Stomach smooth muscle (tissue), 2 donors: ENCODE measurements at regions not wholly inside any gene's neighbourhood (a gene's known extent, or its start where the extent isn't known, plus 50 kb on each side); places are given as distances from the start of the nearest gene placed in this dataset.

Experiments
- H3K27ac ChIP-seq: one replicate; pipeline ENCODE4 v1.7.0; 2013; ENCODE audit warnings: mild to moderate bottlenecking, low read length, inconsistent platforms
- H3K27me3 ChIP-seq, 2 donors: one replicate each; pipeline ENCODE4 v1.7.0; 2013; ENCODE audit warnings: low read length in 2 of 2; ENCODE audit not compliant: insufficient read depth in 2 of 2, control insufficient read depth in 1 of 2
- H3K36me3 ChIP-seq, 2 donors: one replicate each; pipeline ENCODE4 v1.7.0; 2013; ENCODE audit warnings: low read length in 2 of 2; ENCODE audit not compliant: control insufficient read depth in 2 of 2, insufficient read depth in 2 of 2
- H3K4me1 ChIP-seq: one replicate; pipeline ENCODE4 v1.7.0; 2013; ENCODE audit warnings: low read length; ENCODE audit not compliant: control insufficient read depth, insufficient read depth
- H3K4me3 ChIP-seq, 2 donors: one replicate each; pipeline ENCODE4 v1.7.0; 2013; ENCODE audit warnings: low read length in 2 of 2
- H3K9ac ChIP-seq, 2 donors: one replicate each; pipeline ENCODE4 v1.7.0; 2013; ENCODE audit warnings: low read length in 2 of 2, mild to moderate bottlenecking in 1 of 2
- H3K9me3 ChIP-seq, 2 donors: one replicate each; pipeline ENCODE4 v1.7.0; 2013; ENCODE audit warnings: low read length in 2 of 2; ENCODE audit not compliant: control insufficient read depth in 2 of 2
- donor health status: healthy.
- donor health status: Pancreatic carcinoma.

GRCh38 chr11:109821511-109821910 is 271.7 kb upstream of the ZC3H12C start:
- H3K27ac ChIP-seq, result no peak overlapping the region
- no peak overlapping the region for H3K9ac ChIP-seq
- no peaks in the 10 kb centered on the region for H3K9me3 ChIP-seq
- no peaks in the 10 kb centered on the region for H3K27me3 ChIP-seq
- H3K4me3 ChIP-seq, result no peak overlapping the region
- no peaks in the 10 kb centered on the region for H3K4me1 ChIP-seq
- no peaks in the 10 kb centered on the region for H3K36me3 ChIP-seq

- Histone ChIP-seq H3K4me3 (no peak overlapping the region), H3K9me3 (no peaks in the 10 kb centered on the region), H3K27me3 (no peaks in the 10 kb centered on the region), H3K4me1 (no peaks in the 10 kb centered on the region), H3K36me3 (no peaks in the 10 kb centered on the region), H3K27ac (no peak overlapping the region), H3K9ac (no peak overlapping the region)
Measured at GRCh38 chr11:109822436-109823102, 270.6 kb upstream of the ZC3H12C start.

- Histone ChIP-seq H3K36me3 (no peaks in the 10 kb centered on the region), H3K9ac (no peak overlapping the region), H3K4me3 (no peak overlapping the region), H3K9me3 (peaks cover 0 to 2% of the 10 kb centered on the region in 2 donors), H3K4me1 (no peaks in the 10 kb centered on the region), H3K27ac (no peak overlapping the region), H3K27me3 (no peaks in the 10 kb centered on the region)
Measured at GRCh38 chr11:109828387-109828786, 264.8 kb upstream of the ZC3H12C start.

- Histone ChIP-seq H3K9me3 (no peaks in the 10 kb centered on the region), H3K4me1 (no peaks in the 10 kb centered on the region), H3K36me3 (no peaks in the 10 kb centered on the region), H3K27me3 (no peaks in the 10 kb centered on the region), H3K27ac (no peak overlapping the region), H3K4me3 (no peak overlapping the region), H3K9ac (no peak overlapping the region)
Measured at GRCh38 chr11:109838026-109838425, 255.2 kb upstream of the ZC3H12C start.

GRCh38 chr11:109845437-109845836 is 247.8 kb upstream of the ZC3H12C start:
- H3K4me3 ChIP-seq, result no peak overlapping the region
- no peaks in the 10 kb centered on the region for H3K27me3 ChIP-seq
- no peaks in the 10 kb centered on the region for H3K36me3 ChIP-seq
- no peak overlapping the region for H3K9ac ChIP-seq
- H3K4me1 ChIP-seq, result no peaks in the 10 kb centered on the region
- H3K27ac ChIP-seq, result no peak overlapping the region
- no peaks in the 10 kb centered on the region for H3K9me3 ChIP-seq

GRCh38 chr11:109847621-109848020 is 245.6 kb upstream of the ZC3H12C start:
- Histone ChIP-seq H3K9me3 (no peaks in the 10 kb centered on the region), H3K4me1 (no peaks in the 10 kb centered on the region), H3K4me3 (no peak overlapping the region), H3K36me3 (no peaks in the 10 kb centered on the region), H3K27me3 (no peaks in the 10 kb centered on the region), H3K27ac (no peak overlapping the region), H3K9ac (no peak overlapping the region)

- no peak overlapping the region for H3K27ac ChIP-seq
- H3K9me3 ChIP-seq, result no peaks in the 10 kb centered on the region
- no peaks in the 10 kb centered on the region for H3K27me3 ChIP-seq
- no peaks in the 10 kb centered on the region for H3K4me1 ChIP-seq
- H3K36me3 ChIP-seq, result no peaks in the 10 kb centered on the region
- H3K9ac ChIP-seq, result no peak overlapping the region
- no peak overlapping the region for H3K4me3 ChIP-seq
Measured at GRCh38 chr11:109849051-109849450, 244.1 kb upstream of the ZC3H12C start.

GRCh38 chr11:109849946-109850345 is 243.2 kb upstream of the ZC3H12C start:
- H3K4me3 ChIP-seq, result no peak overlapping the region
- no peaks in the 10 kb centered on the region for H3K36me3 ChIP-seq
- H3K9me3 ChIP-seq, result no peaks in the 10 kb centered on the region
- H3K4me1 ChIP-seq, result no peaks in the 10 kb centered on the region
- H3K27me3 ChIP-seq, result no peaks in the 10 kb centered on the region
- H3K9ac ChIP-seq, result no peak overlapping the region
- H3K27ac ChIP-seq, result no peak overlapping the region

GRCh38 chr11:109851780-109852390 is 241.3 kb upstream of the ZC3H12C start:
- no peaks in the 10 kb centered on the region for H3K27me3 ChIP-seq
- no peaks in the 10 kb centered on the region for H3K36me3 ChIP-seq
- H3K9me3 ChIP-seq, result no peaks in the 10 kb centered on the region
- H3K27ac ChIP-seq, result no peak overlapping the region
- H3K9ac ChIP-seq, result no peak overlapping the region
- no peaks in the 10 kb centered on the region for H3K4me1 ChIP-seq
- no peak overlapping the region for H3K4me3 ChIP-seq

GRCh38 chr11:109853156-109853776 is 239.9 kb upstream of the ZC3H12C start:
- Histone ChIP-seq H3K27me3 (no peaks in the 10 kb centered on the region), H3K9ac (no peak overlapping the region), H3K36me3 (no peaks in the 10 kb centered on the region), H3K4me1 (no peaks in the 10 kb centered on the region), H3K4me3 (no peak overlapping the region), H3K9me3 (no peaks in the 10 kb centered on the region), H3K27ac (no peak overlapping the region)

- Histone ChIP-seq H3K4me1 (no peaks in the 10 kb centered on the region), H3K27me3 (no peaks in the 10 kb centered on the region), H3K9me3 (no peaks in the 10 kb centered on the region), H3K27ac (no peak overlapping the region), H3K36me3 (no peaks in the 10 kb centered on the region), H3K4me3 (no peak overlapping the region), H3K9ac (no peak overlapping the region)
Measured at GRCh38 chr11:109854731-109855130, 238.5 kb upstream of the ZC3H12C start.
